ENCODE measurements at regions not wholly inside any gene's neighbourhood (a gene's known extent, or its start where the extent isn't known, plus 50 kb on each side); places are given as distances from the start of the nearest gene placed in this dataset.
"Not testable (repeated sequence)": the region's sequence is repeated elsewhere in the genome, so short reads cannot be mapped to it uniquely, and the experiment has no call there.

GRCh38 chr3:31100519-31100918, 206.1 kb upstream of the GADL1 start:
- DNase-seq (ENCODE audit: low read depth): no peak

DNA sequence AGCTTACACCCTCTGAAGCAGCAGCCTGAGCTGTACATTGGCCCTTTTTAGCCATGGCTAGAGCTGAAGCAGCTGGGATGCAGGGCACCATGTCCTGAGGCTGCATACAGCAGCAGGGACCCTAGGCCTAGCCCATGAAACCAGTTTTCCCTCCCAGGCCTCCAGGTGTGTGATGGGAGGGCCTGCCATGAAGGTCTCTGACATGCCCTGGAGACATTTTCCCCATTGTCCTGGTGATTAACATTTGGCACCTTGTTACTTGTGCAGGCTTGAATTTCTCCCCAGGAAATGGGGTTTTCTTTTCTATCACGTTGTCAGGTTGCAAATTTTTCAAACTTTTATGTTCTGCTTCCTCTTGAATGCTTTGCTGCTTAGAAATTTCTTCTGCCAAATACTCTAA, 206.8 kb upstream of the GADL1 start:
- DNase-seq (ENCODE audit: low read depth): not testable (repeated sequence)

- DNase-seq (ENCODE audit: low read depth): no peak
Measured at GRCh38 chr3:31102196-31102879, 207.9 kb upstream of the GADL1 start.

GRCh38 chr3:31103181-31103580, 208.7 kb upstream of the GADL1 start:
- DNase-seq (ENCODE audit: low read depth): no peak

- no peak for DNase-seq (ENCODE audit: low read depth)
Measured at GRCh38 chr3:31103623-31104180, 209.2 kb upstream of the GADL1 start.

DNA sequence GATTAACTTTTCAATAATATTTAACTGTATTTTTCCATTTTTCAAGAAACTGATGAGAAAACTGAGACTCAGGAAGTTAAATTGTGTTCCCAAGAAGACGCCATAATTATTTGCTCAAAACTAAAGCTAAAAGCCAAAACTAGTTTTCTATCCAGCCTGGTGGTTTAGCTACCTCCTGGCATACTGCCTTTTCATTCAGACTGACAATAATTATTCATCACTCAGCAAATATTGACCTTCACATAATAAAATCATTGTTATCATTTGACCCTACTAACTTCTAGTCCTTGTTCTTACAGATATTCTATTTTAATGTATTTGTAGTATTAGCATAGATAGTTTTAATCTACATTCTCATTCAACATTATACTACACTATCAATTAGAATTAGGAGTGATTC, 210.6 kb upstream of the GADL1 start:
- DNase-seq (ENCODE audit: low read depth): no peak

- peak; percentile 30 for DNase-seq (ENCODE audit: low read depth)
Measured at GRCh38 chr3:31105438-31106077, 211.1 kb upstream of the GADL1 start.

DNA sequence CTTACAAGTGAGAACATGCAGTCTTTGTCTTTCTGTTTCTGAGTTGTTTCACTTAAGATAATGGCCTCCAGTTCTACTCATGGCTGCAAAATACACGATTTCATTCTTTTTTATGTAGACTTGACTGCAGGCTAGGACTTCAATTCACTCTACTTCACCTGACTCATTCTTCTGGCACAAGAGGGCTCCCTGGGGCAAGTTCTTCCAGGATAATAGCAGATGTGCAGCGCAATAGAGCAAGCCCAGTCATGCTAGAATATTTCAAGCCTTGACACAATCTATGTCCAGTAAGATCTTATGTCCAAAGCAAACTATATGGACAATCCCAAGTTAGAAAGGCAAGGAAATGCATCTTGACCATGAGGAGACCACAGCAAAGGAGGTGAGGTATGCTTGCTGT, 211.7 kb upstream of the GADL1 start:
- DNase-seq (ENCODE audit: low read depth): no peak

GRCh38 chr3:31106912-31107311, 212.5 kb upstream of the GADL1 start:
- no peak for DNase-seq (ENCODE audit: low read depth)

GRCh38 chr3:31114929-31115283, 220.4 kb upstream of the GADL1 start:
- DNase-seq (ENCODE audit: low read depth): no peak

DNA sequence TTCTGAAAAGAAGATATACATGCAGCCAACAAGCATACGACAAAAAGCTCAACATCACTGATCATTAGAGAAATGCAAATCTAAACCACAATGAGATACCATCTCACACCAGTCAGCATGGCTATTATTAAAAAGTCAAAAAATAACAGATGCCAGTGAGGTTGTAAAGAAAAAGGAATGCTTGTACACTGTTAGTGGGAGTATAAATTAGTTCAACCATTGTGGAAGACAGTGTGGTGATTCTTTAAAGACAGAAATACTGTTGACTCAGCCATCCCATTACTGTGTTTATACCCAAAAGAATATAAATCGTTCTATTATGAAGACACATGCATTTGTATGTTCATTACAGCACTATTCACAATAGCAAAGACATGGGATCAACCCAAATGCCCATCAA, 221.1 kb upstream of the GADL1 start:
- not testable (repeated sequence) for DNase-seq (ENCODE audit: low read depth)

- no peak for DNase-seq (ENCODE audit: low read depth)
Measured at GRCh38 chr3:31116651-31117050, 222.2 kb upstream of the GADL1 start.

GRCh38 chr3:31117854-31118253, 223.4 kb upstream of the GADL1 start:
- no peak for DNase-seq (ENCODE audit: low read depth)

DNA sequence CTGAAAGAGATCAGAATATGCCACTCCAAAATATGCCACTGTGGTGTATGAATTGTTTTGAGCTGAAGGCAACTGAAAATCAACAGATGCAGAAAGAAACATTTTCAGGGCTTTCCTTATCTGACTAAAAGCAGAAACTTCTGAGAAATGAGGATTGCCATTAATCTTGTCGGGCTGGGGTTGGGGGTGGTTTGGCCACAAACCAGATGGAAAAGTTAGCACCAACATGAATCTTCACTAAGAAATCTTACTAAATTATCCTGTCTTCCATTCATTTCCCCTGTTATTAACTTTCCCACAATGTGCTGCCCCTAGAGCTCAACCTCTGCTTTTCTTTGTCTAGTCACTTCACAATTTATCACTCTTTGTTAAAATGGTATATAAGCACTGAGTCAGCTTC, 229.9 kb upstream of the GADL1 start:
- peak; percentile 22 for DNase-seq (ENCODE audit: low read depth)

- DNase-seq (ENCODE audit: low read depth): no peak
Measured at GRCh38 chr3:31125413-31126020, 231.1 kb upstream of the GADL1 start.

GRCh38 chr3:31129241-31129640, 234.8 kb upstream of the GADL1 start:
- no peak for DNase-seq (ENCODE audit: low read depth)

DNA sequence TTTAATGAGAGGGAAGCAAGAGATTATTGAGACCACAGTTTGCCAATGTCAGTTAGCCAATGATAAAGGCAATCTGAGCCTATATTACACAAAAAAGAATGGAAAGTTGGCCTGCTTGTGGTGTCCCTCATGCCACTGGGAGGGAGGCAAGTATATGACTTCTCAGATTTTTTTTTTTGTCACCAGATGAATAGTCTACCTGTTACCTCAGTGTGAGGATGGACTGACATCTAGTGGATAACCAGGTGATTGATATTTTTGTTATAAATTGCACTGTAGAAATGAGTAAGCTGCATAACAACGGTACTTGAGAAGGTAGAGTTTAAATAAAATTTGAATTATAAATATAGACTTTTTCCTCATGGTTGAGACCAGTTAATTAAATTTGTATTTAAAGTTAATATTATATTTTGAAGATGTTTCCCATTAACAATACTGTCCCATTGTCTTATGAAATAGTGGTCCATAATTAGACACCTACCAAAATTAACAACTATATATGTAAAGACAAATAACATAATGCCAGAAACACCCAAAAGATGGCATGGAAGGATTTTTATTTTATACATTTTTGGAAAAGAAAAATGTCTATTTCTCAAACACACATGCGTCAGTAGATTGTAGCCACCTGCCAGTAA, 237.8 kb upstream of the GADL1 start:
- no peak for DNase-seq (ENCODE audit: low read depth)

- DNase-seq (ENCODE audit: low read depth): no peak
Measured at GRCh38 chr3:31133541-31133940, 239.1 kb upstream of the GADL1 start.

DNA sequence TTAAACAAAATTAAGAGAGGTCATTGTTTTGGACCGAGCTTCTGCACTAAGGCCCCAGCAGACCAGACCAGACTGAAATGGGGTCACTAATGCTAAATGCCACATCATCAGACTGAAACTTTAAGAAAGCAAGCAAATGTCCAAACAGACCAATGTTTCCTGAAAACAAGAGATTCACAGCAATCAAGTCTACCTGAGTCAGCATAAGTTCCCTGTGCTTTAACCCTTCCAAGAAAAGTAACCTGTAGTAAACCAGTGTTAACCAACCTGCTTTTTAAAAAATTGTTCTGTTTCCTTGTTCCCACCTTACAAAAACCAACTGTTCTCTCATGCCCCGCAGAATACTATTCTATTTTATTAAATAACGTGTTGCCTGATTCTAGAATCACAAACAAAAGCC, 241.1 kb upstream of the GADL1 start:
- DNase-seq (ENCODE audit: low read depth): no peak

GRCh38 chr3:31137718-31138465, 243.4 kb upstream of the GADL1 start:
- DNase-seq (ENCODE audit: low read depth): no peak

DNA sequence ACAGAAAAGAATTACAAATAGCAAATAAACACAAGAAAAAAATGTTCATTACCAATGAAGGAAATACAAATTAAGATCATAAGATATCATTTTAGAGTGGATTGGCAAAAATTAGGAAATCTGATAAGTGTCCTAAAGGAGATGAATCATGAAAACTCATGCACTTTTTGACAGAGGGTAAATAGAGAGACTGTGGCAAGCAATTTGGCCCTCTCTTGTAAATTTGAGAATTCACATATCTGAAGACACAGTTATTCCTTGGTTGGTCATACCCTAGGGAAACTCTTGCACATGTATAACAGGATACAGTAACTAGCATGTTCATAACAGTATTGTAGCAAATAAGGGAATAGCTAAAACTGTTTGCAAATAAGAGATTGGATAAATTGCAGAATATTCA, 246.0 kb upstream of the GADL1 start:
- no peak for DNase-seq (ENCODE audit: low read depth)

GRCh38 chr3:31142139-31142538, 247.7 kb upstream of the GADL1 start:
- DNase-seq (ENCODE audit: low read depth): no peak

All from CMK (cell line).